Tibial nerve (tissue), 3 donors: ENCODE measurements at regions not wholly inside any gene's neighbourhood (a gene's known extent, or its start where the extent isn't known, plus 50 kb on each side); places are given as distances from the start of the nearest gene placed in this dataset.

Experiments used
- CTCF ChIP-seq, 5 experiments: fragments of 200-600 bp in 3 of 5; fragments of 450-650 bp in 2 of 5; sonication (generic) in 3 of 5; IDR thresholded peaks; one replicate each; pipeline ENCODE4 v1.5.1; 2016 to 2019; ENCODE audit warnings: antibody characterized with exemption in 5 of 5, mild to moderate bottlenecking in 3 of 5, moderate library complexity in 2 of 5
- POLR2A ChIP-seq, 2 donors: fragments of 450-650 bp; IDR thresholded peaks; one replicate each; pipeline ENCODE4 v1.6.1; 2017; ENCODE audit warnings: antibody characterized with exemption in 2 of 2, mild to moderate bottlenecking in 2 of 2, moderate library complexity in 2 of 2

GRCh38 chr13:109533350-109533749 is 253.0 kb downstream of the IRS2 start:
- TF ChIP-seq CTCF (IDR thresholded peaks at IDR 0.05) (no peak), POLR2A (IDR thresholded peaks at IDR 0.05) (no peak)
